ENCODE measurements at regions not wholly inside any gene's neighbourhood (a gene's known extent, or its start where the extent isn't known, plus 50 kb on each side); places are given as distances from the start of the nearest gene placed in this dataset.

DNA sequence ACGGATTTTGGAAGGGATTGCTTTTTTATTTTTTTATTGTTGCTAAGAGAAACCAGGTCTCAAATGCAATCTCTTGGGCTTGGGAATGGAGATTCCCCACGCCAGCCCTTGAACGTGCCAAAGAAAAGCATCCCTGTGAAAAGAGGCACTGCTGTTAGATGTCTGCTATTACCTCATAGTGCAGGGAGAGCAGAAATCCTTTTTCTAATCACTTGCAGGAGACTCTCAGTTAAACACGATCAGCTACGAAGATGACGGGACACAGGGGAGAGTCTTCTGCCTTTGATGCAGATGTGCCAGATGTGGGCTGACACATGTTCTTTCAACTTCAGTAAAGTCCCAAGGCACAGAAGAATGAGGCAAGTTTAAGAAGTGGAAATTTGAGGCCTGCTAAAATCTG is 381.6 kb upstream of the TRIB2 start:
- TF ChIP-seq POLR2A (IDR thresholded peaks at IDR 0.05), result no peak
- TF ChIP-seq, protein P1, sequence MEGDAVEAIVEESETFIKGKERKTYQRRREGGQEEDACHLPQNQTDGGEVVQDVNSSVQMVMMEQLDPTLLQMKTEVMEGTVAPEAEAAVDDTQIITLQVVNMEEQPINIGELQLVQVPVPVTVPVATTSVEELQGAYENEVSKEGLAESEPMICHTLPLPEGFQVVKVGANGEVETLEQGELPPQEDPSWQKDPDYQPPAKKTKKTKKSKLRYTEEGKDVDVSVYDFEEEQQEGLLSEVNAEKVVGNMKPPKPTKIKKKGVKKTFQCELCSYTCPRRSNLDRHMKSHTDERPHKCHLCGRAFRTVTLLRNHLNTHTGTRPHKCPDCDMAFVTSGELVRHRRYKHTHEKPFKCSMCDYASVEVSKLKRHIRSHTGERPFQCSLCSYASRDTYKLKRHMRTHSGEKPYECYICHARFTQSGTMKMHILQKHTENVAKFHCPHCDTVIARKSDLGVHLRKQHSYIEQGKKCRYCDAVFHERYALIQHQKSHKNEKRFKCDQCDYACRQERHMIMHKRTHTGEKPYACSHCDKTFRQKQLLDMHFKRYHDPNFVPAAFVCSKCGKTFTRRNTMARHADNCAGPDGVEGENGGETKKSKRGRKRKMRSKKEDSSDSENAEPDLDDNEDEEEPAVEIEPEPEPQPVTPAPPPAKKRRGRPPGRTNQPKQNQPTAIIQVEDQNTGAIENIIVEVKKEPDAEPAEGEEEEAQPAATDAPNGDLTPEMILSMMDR (IDR thresholded peaks at IDR 0.05), result no peak
